PC-9 (cell line): ENCODE measurements at regions not wholly inside any gene's neighbourhood (a gene's known extent, or its start where the extent isn't known, plus 50 kb on each side); places are given as distances from the start of the nearest gene placed in this dataset.
"Not testable (repeated sequence)": the region's sequence is repeated elsewhere in the genome, so short reads cannot be mapped to it uniquely, and the experiment has no call there.

Source experiments
- CTCF ChIP-seq: fragments of 200-600 bp; sonication (generic); conservative IDR thresholded peaks from 2 replicates; pipeline ENCODE4 v1.6.1; 2017; ENCODE audit warnings: mixed run types, antibody characterized with exemption, mild to moderate bottlenecking, moderate library complexity
- EZH2 ChIP-seq: fragments of 200-600 bp; sonication (generic); IDR thresholded peaks from 2 replicates; pipeline ENCODE4 v1.8.0; 2017; ENCODE audit warnings: antibody characterized with exemption, low read depth

- not testable (repeated sequence) for TF ChIP-seq CTCF, EZH2
Observed at GRCh38 chr5:14676-15075, 77.3 kb upstream of the PLEKHG4B start.
